Panc1 (cell line): ENCODE measurements at regions not wholly inside any gene's neighbourhood (a gene's known extent, or its start where the extent isn't known, plus 50 kb on each side); places are given as distances from the start of the nearest gene placed in this dataset.

Experiments used
- ATAC-seq: fragments of 200-7000 bp; cut with Tn5 transposase; 2 replicates; pipeline ENCODE4 v1.9.1; 2020; ENCODE audit warnings: mild to moderate bottlenecking, moderate library complexity
- BruUV-seq: library from RNA; stranded (reverse); fragments of 400-500 nt; replicated peaks from 2 replicates; lab custom pipeline; 2021; lab: Mats Ljungman, UMichigan
- CTCF ChIA-PET: fragments of 300-600 bp; sonication (Branson Sonifier 250); formaldehyde crosslinking; loops from one replicate; lab custom pipeline; 2022; ENCODE audit warnings: antibody characterized with exemption; lab: Charles Lee
- POLR2A ChIA-PET: fragments of 300-600 bp; sonication (Branson Sonifier 250); formaldehyde crosslinking; loops from one replicate; lab custom pipeline; 2022; ENCODE audit warnings: antibody characterized with exemption; lab: Charles Lee
- DNase-seq: peaks from one replicate; pipeline ENCODE4 v3.0.0-alpha.2; 2010; ENCODE audit warnings: low read depth, low spot score
- H3K27ac ChIP-seq: 2 replicates; pipeline ENCODE4 v1.5.1; 2011; ENCODE audit warnings: mild to moderate bottlenecking, low read length, inconsistent platforms
- H3K27me3 ChIP-seq: fragments of 200-500 bp; sonication (Bioruptor generic); 2 replicates; pipeline ENCODE4 v1.6.0; 2014; ENCODE audit warnings: low read length, inconsistent platforms; ENCODE audit not compliant: control insufficient read depth, insufficient read depth
- H3K36me3 ChIP-seq: fragments of 200-500 bp; sonication (Bioruptor generic); 2 replicates; pipeline ENCODE4 v1.5.1; 2014; ENCODE audit warnings: inconsistent platforms, mild to moderate bottlenecking, low read length, moderate library complexity; ENCODE audit not compliant: control insufficient read depth, insufficient read depth
- H3K4me1 ChIP-seq: 2 replicates; pipeline ENCODE4 v1.5.1; 2011; ENCODE audit warnings: inconsistent platforms, mild to moderate bottlenecking, low read length, moderate library complexity; ENCODE audit not compliant: control insufficient read depth, insufficient read depth
- H3K4me3 ChIP-seq, 2 experiments: 2 replicates each; pipeline ENCODE4 v1.5.1; 2011 to 2012; ENCODE audit warnings: low read depth in 2 of 2, low read length in 2 of 2, mild to moderate bottlenecking in 2 of 2, inconsistent platforms in 1 of 2, moderate library complexity in 1 of 2
- H3K9me3 ChIP-seq: fragments of 200-500 bp; sonication (Bioruptor generic); 2 replicates; pipeline ENCODE4 v1.5.1; 2014; ENCODE audit warnings: low read depth, mild to moderate bottlenecking, inconsistent platforms, low read length, moderate library complexity; ENCODE audit not compliant: control insufficient read depth, insufficient read depth
- CTCF ChIP-seq: fragments of 450-650 bp; IDR thresholded peaks from 2 replicates; pipeline ENCODE4 v1.5.1; 2017; ENCODE audit warnings: mild to moderate bottlenecking
- POLR2AphosphoS5 ChIP-seq: IDR thresholded peaks from 2 replicates; pipeline ENCODE4 v1.6.1; 2012; ENCODE audit warnings: mild to moderate bottlenecking, low read depth, low read length, moderate library complexity
- REST ChIP-seq, 2 experiments: IDR thresholded peaks; 2 replicates each; pipeline ENCODE4 v1.6.1; 2011 to 2012; ENCODE audit warnings: low read depth in 2 of 2, control low read depth in 1 of 2, low read length in 1 of 2, mild to moderate bottlenecking in 1 of 2, moderate library complexity in 1 of 2; ENCODE audit not compliant: insufficient read depth in 1 of 2
- SIN3A ChIP-seq: IDR thresholded peaks from 2 replicates; pipeline ENCODE4 v1.6.1; 2012; ENCODE audit warnings: low read depth, mild to moderate bottlenecking, low read length, moderate library complexity, borderline replicate concordance; ENCODE audit not compliant: insufficient read depth
- TCF7L2 ChIP-seq: IDR thresholded peaks from 2 replicates; pipeline ENCODE4 v1.6.1; 2011; ENCODE audit warnings: mild to moderate bottlenecking, low read depth, low read length, inconsistent platforms
- in situ Hi-C: cut with HindIII; loops from 2 replicates; pipeline ENCODE4 v1.10.0; 2016; ENCODE audit warnings: low sequenced_read_pairs, low pct_unique_long_range_greater_than_20kb
- intact Hi-C: fragments of 100-400 bp; cut with micrococcal nuclease; formaldehyde crosslinking; loops from one replicate; pipeline ENCODE4 v1.10.0; 2022; ENCODE audit not compliant: unreplicated experiment

GRCh38 chr16:5917436-5918195 is 820.0 kb upstream of the EEF2KMT start:
- Histone ChIP-seq H3K27me3 (peaks cover 11% of the 10 kb centered on the region; the same call in 1 of the 2 replicates), H3K4me3 (no peak overlapping the region), H3K36me3 (no peaks in the 10 kb centered on the region), H3K4me1 (no peaks in the 10 kb centered on the region), H3K9me3 (no peaks in the 10 kb centered on the region), H3K27ac (no peak overlapping the region)
- intact Hi-C loops = no loop called here
- no peak for TF ChIP-seq SIN3A
- TF ChIP-seq TCF7L2 = no peak
- TF ChIP-seq POLR2AphosphoS5 = no peak
- TF ChIP-seq REST (IDR thresholded peaks at IDR 0.05; ENCODE audit: insufficient read depth in 1 of 2, low read depth in 2 of 2, low read length in 1 of 2) = no peak
- TF ChIP-seq CTCF = no peak
- ChIA-PET POLR2A (no interaction called here), CTCF (no interaction called here)
- no TSS peak for BruUV-seq
- ATAC-seq (no peak), DNase-seq (no peak)
- in situ Hi-C loops = no loop called here

GRCh38 chr16:5916711-5917191 is 819.2 kb upstream of the EEF2KMT start:
- BruUV-seq = no TSS peak
- in situ Hi-C loops (no loop called here), intact Hi-C loops (no loop called here)
- no peak overlapping the region for H3K27ac ChIP-seq
- no peaks in the 10 kb centered on the region for H3K9me3 ChIP-seq
- ATAC-seq (no peak), DNase-seq (no peak)
- no peak overlapping the region for H3K4me3 ChIP-seq
- CTCF ChIA-PET = no interaction called here
- TF ChIP-seq REST (IDR thresholded peaks at IDR 0.05; ENCODE audit: insufficient read depth in 1 of 2, low read depth in 2 of 2, low read length in 1 of 2) (no peak), TCF7L2 (no peak), CTCF (no peak), POLR2AphosphoS5 (no peak), SIN3A (no peak)
- peaks cover 11% of the 10 kb centered on the region; the same call in 1 of the 2 replicates for H3K27me3 ChIP-seq
- H3K4me1 ChIP-seq = no peaks in the 10 kb centered on the region
- H3K36me3 ChIP-seq = no peaks in the 10 kb centered on the region
- POLR2A ChIA-PET = no interaction called here
